GM21529 (cell line): ENCODE measurements at regions not wholly inside any gene's neighbourhood (a gene's known extent, or its start where the extent isn't known, plus 50 kb on each side); places are given as distances from the start of the nearest gene placed in this dataset.

ENCODE experiments used
- ATAC-seq: cut with Tn5 transposase; IDR thresholded peaks from one replicate; pipeline ENCODE4 v1.9.1; 2021; ENCODE audit not compliant: unreplicated experiment

DNA sequence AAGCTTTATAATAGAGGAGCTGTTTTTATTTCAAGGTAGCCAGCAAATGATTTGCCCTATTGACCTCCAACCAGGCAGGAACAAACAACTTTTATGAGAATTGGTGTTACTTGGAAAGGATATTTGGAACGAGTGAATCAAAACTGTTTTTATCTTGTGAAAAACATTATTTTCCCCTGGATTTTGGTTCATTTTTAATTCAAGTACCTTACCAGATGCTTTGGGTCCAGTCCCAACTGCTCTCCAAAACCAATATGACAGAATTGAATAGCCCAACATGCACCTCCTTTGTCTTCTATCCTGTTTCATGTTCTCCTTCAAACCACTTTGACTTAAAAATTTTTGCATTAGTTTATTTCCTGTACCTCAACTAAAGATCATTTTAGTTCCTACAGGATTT is 178.6 kb upstream of the RBMS1 start:
- no peak for ATAC-seq

DNA sequence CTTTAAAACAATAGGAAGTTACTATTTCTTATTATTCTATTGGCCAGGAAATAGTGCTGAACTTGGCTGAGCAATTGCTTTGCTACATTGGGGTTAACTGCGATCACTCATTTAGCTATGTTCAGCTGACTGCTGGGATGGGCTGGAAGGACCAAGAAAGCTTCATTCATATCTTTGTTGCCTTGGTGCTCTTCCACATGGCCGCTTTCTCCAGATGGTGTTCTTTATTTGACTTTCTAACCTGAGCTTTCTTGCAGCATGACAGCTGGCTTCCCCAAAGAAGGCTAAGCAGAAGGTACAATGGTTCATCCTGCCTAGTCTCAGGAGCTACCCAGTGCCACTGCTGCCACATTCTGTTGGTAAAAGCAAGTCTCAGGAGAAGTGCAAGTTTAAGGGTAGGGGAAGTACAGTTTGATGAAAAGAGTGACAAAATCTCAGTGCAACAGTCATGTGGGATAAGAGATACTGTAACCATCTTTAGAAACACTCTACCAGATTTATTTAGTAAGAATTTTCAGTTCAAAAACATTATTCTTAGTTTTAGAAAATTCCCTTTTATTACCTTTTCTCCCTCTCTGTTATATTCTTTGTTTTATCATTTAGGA is 180.6 kb upstream of the RBMS1 start:
- no peak for ATAC-seq

DNA sequence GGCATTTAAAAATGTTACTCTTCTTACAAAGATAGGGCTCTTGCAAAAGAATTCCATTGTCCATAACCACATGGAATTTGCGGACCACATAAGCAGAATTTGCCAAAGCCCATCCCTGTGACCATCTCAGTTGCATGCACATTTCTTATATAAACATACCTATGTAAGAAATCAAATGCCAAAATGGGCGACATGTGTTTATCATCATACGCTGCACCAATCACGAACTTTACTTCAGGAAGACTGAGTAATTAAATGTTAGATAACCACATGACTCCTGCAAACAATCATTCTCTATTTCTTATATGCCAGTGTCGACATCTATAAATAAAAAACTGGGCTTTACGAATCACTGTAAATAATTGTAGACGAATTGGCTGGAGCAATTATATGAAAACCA is 186.1 kb upstream of the RBMS1 start:
- no peak for ATAC-seq

DNA sequence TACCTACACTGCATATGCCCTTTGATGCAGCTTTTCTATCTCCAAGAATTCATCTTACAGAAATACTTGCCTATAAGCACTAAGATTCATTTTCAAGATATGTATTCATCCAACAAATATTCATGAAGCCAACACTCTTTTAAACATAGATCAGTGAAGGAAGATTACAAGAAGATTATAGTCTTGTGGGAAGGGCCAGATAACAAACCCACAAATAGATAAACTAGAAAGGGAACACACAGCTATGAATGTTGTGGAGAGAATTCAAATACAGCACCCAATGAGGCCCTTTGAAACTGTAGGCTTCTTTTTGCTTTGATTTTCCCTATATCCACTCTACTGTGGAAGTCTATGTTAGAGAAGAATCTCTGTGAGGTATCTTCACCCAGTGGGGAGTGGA is 186.7 kb upstream of the RBMS1 start:
- no peak for ATAC-seq

DNA sequence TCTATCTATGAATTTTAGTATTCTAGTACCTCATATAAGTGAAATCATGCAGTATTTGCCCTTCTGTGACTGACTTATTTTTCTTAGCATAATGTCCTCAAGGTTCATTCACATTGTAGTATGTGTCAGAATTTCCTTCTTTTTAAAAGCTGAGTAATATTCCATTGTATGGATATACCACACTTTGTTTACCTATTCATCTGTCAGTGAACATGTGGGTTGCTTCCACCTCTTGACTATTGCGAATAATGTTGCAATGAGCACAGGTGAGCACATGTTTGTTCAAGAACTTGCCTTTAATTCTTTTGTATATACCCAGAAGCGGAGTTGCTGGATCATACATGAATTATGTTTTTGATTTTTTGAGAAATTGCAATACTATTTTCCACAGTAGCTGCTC is 187.4 kb upstream of the RBMS1 start:
- no peak for ATAC-seq

DNA sequence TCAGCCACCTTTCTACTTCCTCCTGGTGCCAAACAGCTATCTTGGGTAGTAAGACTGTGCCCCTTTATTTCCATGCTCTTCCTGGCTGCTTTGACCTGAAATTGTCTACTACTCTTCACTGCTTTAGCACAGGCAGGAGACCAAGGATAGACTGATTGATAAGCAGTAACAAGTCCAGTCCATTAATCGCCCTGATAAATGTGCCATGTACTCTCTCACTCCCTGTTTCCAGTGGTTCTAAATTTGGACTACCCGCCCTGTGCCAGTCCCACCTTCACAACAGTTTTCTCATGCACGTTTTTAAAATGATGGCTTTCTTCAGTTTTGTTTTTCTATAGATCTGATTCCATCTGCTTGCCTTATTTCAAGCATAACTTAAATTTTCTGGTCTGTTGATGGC is 189.6 kb upstream of the RBMS1 start:
- ATAC-seq = no peak

DNA sequence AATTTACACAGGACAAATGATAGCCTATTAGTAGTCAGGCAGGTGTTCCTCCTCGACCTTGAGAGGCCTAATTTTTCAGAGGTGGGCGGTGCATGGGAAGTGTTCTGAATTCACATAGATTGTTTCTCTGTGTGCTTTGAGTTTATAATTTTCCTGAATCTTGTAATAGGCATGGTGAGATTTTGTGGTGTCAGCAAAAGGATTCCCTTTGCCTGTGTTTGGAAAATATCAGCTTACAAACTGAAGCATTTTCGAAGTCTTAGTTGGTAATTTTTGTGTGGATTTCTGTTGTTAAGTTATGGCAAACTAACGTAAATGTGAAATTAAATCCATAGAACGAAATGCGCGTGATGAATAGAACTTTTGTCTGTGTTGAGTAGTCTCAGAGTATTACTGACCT is 194.0 kb upstream of the RBMS1 start:
- no peak for ATAC-seq

DNA sequence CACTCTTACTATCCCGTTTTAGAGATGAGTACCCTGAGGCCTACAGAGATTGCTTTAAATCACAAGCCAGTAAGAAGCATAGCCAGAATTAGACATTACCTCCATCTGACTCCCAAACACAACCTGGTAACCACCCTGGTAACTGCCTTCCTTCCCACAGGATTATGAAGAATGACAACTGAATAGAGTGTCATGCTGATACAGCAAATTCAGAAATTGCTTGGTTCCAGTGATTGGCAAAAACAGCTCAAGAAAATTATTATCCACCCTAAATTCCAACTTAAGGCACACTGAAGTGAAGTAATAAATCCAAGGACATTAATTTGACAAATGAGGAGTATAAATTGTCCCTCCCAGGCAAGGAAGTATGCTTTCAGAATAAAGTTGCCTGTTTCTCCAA is 195.8 kb upstream of the RBMS1 start:
- ATAC-seq = no peak

DNA sequence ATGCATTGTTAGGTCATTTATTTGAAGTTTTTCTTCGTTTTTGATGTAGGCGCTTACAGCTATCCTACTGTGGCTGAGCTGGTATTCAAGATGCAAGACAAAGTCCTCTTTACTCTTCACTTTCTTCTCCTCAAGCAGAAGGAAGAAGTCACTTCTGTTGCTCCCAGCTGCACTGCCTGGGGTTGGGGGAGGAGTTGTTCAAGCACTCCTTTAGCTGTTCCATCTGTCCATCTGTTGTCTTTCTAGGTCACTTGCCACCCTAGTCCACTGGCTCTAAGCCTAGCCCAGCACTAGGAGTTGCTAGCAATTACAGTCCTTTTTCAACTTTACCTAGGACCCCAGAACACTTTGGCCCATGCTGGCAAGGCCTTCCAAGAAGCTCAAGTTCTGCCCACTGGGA is 200.6 kb upstream of the RBMS1 start:
- no peak for ATAC-seq

DNA sequence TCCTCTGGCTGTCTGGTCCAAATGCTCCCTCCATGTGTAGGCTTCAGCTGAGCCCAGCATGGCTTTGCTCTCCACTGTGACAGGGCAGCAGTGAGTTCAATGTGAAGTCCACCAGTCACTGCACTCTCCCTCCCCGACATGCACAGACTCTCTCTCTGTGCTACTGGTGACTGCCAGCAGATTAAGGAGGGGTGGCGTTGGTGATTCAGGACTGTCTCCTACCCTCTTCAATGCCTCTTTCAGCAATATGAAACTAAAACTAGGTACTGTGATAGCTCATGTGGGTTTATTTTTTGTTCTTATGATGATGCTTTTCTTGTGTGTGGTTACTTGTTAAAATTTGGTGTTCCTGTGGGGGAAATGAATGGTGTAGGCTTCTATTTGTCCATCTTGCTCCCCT is 201.0 kb upstream of the RBMS1 start:
- no peak for ATAC-seq

DNA sequence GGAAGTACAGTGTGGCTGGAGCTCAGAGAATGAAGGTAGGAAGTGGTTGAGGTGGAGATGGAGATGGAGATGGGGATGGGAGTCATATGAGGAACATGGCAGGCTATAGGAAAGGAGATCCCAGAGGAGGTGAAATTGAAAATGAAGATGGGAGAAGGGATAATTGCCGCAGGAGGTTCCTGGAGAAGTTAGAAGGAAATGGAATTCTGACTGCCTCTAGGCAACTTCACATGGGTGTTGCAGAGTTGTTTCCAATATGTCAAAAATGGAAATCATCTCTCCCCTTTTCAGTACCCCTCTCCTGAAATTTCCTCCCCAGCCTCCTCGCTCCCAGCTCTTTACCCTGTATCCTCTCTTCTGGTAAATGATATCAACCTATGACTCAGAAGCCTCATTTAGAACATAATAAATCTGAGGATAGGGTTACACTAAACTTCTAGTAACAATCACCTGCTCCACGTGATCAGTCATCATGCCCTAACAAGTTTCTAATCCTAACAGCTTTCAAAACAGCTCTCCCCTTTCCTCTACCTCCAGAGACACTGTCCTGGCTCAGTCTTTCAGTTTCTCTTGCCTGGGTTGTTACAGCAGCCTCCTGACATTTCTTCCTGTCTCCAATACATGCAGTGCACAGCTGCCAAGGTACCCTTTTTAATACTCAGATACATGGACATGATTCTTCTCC is 201.9 kb upstream of the RBMS1 start:
- ATAC-seq = no peak

DNA sequence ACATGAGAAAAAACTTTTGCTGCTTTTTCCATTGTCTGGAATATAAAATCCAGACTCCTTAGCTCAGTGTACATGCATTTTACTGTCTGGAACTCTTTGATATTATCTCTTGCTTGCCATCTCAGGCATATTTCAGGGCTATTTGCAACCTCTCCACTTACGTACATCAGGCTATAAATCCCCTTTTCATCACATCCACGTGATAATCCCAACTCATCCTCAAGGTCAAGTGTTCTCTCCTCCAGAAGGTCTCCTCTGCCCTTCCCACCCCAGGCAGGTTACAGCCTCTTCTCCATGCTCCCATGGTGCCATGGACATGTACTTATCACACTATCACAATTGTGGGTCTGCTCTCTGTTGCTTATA is 202.5 kb upstream of the RBMS1 start:
- no peak for ATAC-seq

DNA sequence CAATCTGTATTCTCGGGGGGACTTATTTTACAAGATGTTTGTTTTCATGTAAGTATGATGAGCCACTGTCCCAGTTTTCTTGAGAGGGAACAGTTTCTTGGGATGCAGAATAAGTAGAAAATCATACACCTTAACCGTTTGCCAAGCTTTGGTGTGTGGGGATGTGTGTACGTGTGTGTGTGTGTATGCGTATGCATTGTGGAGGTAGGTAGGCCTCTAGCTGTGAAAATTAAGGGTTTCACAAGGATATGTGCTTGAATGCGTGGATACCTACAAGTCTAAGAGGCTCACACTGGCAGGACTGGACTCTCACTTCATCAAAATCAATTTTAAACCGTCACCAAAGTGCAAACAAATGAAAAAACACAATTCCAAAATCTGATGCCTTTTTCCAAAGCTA is 204.2 kb upstream of the RBMS1 start:
- ATAC-seq = no peak

DNA sequence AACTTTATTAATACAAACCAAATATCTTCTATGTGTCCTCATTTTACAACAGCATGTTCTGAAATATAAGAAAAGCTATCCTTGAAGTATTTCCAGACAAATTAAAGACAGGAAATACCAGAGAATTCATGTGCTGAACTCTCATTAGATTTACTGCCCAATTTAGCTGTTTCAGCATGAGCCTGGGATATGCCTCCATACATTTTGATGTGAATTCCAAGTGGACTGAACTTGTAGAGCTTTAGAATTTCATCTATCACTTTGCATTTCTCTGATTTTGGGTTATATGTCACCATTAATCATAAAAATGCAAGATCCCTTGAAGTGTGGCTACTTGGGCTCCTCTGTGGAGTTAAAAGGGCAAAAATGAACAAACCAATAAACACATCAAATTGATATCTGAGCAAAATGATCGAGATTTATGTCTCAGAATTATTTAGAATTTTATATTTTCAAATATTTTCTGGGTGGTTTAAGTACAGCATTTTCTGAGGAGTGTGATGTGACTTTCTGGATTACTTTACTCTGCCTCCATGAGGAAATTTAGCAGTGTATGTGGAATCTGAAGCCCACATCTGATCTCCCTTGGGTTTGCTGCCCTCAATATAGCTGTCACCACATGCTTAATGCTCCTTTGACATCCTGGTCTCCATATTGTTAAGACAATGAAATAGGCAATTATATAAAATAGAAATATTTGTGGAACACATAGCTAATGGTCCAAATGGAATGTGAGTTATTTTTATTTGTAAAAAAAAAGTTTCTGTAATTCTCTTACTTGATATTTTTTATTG is 206.6 kb upstream of the RBMS1 start:
- no peak for ATAC-seq

DNA sequence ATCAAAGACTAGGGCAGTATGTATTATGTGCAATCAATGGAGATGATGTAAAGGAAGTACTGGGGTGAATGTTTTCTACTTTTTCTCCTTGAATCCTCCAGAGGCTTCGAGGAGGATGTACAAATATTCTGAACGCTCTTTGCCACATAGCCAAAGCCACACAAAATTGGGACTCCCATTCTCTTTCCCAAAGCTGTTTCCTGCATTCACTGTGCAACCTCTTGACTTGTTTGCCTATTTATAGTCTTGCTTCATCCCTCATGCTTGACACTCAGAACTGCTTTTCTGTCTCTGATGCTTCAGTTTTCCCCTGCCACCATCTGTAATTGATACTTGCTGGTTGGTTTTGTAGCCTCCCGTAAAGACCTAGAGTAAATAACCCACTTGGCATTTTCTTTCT is 208.2 kb upstream of the RBMS1 start:
- ATAC-seq = no peak

DNA sequence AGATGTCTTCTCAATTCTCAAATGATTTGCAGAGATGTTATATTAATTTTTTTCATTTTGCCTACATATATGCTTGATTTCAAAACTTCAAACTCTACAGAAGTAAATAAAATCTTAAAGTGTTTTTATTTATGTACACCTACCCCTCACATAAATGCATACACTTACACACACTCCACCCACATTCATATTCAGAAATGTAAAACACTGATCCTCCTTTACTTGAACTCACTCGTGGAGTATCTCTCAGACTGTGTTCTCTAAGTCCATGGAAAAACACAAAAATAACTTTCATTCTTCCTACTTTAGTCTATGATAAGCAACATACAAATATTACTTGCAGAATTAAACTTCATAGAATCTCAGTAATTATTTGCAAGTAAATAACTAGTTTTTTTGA is 209.1 kb upstream of the RBMS1 start:
- ATAC-seq = no peak

DNA sequence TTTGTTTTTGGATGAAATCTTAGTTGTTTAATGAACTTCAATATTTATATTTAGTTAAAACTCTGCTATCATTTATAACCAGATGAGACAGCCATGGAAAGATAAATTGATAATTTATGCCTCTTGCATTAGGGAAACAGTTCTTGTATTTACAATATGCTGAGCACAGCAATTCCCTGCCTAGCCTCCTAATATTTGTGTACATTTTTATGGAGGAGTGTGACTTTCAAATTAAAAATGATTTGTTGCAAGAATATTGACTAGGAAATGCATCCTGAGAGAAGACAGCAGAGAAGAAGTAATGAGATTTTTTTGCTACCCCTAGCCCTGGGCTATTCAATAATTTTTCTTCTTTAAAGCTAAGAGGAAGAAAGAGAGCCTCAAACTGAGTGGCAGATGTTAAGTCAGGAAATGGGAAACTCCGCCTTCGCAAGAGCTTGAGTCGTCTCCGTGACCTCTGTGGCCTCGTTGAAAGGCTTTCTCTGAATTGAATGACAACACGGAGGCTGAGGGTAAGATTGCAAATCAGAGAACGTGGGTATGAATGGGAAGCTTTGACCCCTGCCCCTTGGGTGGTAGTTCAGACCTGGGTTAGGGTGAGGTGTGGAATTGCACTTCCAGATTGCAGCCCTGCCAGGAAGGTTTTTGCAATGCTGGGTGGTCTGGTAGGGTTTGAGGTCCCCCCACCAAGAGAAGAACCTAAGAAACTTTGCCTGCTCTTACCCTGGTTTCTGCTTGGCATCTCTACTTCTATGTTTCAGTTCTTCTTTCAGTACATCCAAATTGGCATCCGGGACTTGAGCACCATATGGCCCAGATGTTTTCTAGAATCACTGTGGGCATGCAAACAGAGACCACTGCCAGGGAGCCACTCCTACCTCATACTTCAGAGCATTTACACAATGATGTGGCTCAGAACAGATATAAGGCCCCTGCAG is 210.3 kb upstream of the RBMS1 start:
- peak; percentile 90 for ATAC-seq

DNA sequence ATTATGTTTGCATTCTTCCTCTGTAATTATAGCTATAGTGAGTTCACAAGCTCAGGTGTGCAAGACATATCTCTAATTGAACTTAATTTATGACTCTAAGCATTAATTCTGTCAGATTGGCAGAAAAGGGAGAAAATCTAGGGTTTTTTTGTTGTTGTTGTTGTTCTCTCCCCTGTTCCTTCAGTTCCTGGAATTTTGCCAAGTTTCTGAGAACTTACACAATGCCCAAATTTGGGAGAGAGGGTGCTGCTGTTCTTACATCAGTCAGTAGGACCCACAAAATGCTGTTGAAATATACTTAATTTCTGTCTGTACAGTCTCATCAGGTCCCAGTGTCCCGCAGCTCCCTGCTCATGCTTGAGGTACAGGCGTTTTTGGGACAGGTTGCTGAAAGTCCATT is 221.8 kb upstream of the RBMS1 start:
- ATAC-seq = no peak

DNA sequence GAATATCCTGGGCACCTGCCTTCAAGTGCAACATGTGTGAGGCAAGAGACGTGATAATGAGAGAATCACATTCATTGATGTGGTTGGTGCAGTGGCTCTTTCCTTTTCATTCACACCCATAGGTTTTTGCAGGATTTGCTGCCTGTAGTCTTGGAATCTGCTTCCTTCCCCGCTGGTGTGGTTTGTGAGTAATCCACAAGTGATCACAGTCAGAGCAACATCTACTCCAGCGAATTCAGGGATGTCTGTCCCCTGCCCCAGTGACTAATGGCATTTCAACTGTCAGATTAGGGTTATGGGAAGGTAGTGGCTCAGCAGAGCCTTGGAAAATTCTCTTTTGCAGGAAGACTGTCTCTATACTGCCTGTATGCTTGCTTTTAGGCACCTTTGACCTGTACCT is 225.5 kb upstream of the RBMS1 start:
- ATAC-seq = no peak

DNA sequence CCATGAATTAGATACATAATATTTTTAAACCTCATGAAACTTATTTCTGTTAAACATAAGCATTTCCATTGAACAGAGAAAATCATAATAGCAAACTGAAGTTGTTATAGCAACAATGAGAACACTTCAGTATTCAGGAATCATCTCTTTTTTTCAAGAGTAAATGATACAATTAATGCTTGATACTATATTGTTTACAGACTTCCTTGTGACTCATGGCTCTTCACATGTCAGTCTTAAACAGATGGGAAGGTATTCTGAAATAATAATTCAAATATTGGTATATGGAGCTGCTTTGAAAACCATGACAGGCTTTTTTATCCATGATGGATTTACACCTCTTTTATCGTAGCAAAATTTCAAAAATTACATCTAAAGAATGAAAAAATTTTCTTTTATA is 226.5 kb upstream of the RBMS1 start:
- no peak for ATAC-seq
